NCI-H1048 (cell line): ENCODE measurements at regions not wholly inside any gene's neighbourhood (a gene's known extent, or its start where the extent isn't known, plus 50 kb on each side); places are given as distances from the start of the nearest gene placed in this dataset.

ENCODE experiments used
- DNase-seq: peaks from one replicate; lab custom pipeline; 2025; lab: John Stamatoyannopoulos, UW

DNA sequence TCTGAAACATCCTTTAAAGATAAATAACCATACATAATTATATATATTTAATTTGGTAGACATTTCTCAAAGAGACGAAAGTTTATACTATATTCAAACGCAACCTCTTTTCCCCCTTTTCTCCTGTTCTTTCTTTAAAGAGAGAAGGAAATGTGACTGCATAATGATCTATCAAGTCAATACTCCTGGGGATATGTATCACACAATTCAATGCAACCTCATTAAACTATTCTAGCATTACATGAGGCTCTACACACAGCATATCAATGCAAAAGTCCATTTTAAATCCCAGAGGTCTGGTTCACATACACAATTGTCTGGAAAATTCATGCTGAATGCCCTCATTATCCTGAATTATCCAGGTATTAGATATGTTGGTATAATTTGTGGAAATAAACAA, 330.7 kb downstream of the LMX1A start:
- no peak for DNase-seq

- no peak for DNase-seq
These were observed 341.8 kb downstream of the LMX1A start for GRCh38 chr1:165014753-165015152.

DNA sequence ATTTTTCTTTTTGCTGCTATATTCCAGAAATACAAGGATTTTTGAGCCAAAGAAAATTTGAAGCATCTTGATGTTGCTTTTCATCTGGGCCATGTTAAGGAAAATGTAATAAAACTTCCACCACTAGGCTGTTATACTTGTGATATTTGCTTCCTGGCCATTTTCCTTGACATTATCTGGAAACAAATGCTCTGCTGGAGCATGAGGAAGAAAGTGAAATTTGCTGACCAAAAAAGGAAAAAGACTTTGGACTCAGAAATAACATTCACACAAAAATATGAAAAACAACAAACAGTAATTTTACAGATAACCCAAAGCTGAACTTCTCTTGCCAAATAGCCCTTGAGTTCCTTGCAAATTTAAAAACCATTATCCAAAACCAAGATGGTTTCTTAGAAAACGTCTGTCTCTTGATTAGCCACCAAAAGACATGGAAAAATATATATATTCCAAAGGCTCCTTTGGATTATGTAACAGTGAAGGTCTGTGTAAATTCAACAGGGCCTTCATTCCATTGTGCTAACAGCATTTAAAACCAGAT, 344.5 kb downstream of the LMX1A start:
- no peak for DNase-seq

DNA sequence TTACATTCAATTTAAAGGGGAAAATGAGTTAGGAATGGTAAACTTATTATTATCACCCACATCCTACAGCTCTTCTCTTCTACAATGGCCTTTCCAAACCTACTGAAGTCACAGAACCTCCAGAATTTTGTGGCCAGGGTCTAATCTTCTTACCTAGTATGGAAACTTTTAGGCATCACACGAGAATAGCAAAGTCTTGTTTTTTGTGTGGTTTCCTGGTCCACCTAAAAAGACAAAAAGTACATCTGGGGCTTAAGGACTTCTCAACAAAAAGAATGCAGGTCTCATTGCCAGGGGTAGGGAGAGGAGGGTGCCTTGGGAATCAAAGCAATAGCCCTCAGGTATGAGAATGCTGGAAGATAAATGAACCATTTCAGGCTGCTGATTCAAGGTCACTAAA, 345.3 kb downstream of the LMX1A start:
- DNase-seq = no peak

DNA sequence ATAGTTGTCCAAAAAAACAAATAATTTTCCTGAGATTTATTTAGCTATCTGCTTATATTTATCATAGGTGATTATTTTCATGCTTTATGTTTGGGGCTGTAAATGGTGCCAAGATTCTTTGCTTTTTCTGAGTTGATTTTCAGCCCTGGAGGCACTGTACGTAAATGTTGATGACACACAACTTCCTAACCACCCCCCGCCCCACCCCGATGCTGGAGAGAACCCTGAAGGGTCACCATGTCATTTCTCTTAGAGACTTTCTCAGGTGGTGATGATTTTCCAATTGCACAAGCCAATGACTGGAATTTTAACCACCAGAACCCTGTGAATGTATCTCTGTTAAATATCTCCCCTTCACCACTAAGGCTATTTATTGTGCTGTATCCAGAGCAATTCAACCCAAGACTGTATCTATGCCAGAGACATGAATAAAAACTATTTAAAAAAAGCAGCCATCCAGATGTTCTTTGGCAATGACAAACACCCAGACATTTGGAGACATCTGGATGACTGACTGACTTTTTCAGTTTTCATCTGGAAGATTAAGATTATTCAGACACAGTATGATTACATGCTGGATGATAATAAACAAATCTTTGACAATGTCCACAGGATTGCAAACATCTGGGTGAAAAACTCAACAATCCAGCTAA, 346.0 kb downstream of the LMX1A start:
- no peak for DNase-seq

DNA sequence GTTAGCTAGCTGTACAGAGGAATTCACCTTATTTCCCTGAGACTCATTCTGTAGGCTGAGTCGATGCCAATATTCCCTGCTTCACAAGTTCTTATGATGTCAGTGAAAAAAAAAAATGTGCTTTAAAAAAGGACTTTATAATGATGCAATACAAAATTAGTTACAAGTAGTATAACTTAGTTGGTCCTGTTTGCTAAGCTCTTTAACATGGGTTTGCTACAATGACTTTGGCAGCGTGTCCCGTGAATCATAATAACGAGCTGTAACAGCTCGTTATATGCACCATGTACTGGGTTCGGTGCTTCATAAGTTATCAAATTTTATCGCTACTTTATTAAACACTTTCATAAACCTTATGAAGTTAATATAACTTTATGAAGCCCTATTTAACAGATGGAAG, 349.7 kb downstream of the LMX1A start:
- no peak for DNase-seq

- DNase-seq = no peak
These were observed 357.4 kb downstream of the LMX1A start for GRCh38 chr1:164999146-164999545.

GRCh38 chr1:164991763-164992314, 364.7 kb downstream of the LMX1A start:
- no peak for DNase-seq

GRCh38 chr1:164983023-164983650, 373.4 kb downstream of the LMX1A start:
- no peak for DNase-seq

DNA sequence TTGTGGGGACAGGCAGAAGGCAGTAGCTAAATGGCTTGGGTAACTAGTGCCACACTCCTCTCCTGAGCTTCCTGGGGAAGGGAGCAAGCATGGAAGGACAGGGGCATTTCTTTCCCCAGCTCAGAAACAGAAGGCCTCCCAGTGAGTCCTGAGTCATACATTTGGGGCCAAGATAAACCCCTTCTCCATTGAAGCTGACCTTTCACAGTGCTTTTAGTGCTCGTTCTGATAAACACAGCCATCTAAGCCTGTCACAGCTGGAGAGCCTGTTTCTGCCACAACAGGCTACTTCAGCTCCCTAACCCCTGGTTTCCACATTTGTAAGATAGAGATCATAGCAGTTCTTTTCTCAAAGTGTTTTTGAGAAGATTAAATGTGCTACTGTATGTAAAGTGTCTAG, 374.0 kb downstream of the LMX1A start:
- no peak for DNase-seq

DNA sequence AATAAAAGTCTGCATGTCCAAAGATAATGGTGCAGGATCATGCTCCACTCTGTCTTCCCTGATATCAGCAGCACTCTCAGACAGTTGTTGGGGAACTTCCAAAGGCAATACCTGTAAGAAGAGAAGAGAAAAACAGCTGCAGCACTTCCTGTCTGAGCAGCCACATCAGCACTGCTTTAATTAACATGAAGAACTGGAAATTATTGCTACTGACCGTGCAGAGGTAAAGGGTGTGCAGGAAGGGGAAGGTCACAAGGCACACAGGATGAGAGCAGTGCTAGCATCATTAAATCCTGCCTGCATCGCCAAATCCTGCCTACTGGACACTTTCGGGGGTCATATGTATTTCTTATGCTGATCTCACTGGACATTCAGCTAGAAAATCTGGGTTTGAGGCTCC, 379.0 kb downstream of the LMX1A start:
- DNase-seq = no peak

GRCh38 chr1:164971921-164972415, 384.5 kb downstream of the LMX1A start:
- no peak for DNase-seq

- DNase-seq = no peak
These were observed 385.1 kb downstream of the LMX1A start for GRCh38 chr1:164971391-164971790.

GRCh38 chr1:164969253-164969652, 387.3 kb downstream of the LMX1A start:
- DNase-seq = no peak

DNA sequence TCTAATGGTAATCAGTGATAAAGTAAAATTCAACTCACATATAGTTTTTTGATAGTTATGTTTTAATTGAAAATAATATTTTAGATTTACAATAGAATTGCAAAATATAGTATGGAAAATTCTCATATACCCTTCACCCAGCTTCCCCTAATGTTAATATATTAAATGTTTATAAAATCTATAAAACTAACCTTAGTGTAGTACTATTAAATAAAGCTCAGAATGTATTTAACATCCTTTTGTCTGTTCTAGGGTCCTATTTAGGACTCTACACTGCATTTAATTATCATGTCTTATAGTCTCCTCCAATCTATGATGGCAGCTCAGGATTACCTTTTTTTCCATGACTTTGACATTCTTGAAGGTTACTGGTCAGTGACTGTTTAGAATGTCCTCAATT, 389.2 kb downstream of the LMX1A start:
- DNase-seq = no peak

- no peak for DNase-seq
These were observed 394.8 kb downstream of the LMX1A start for GRCh38 chr1:164961715-164962114.

GRCh38 chr1:164958982-164959768, 397.3 kb downstream of the LMX1A start:
- DNase-seq = no peak

DNA sequence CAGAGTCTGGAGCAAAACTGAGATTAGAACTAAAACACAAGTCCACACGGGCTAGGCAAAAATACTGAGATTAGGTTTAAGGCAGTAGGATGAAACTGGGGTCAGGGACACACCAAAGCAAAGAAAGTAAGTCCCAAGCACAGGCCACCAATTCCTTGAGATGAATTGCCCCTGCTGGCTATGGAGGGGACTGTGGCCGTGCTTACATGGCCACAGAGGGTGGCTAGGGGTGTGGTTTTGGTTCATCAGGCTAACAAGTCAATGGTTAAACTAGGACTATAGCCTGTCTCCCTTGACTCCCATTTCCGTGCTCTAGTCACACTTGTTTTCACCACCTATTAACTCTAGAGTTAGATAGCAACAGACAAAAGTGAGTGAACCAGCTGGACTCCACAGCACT, 394.8 kb downstream of the PBX1 start:
- no peak for DNase-seq

- no peak for DNase-seq
These were observed 394.1 kb downstream of the PBX1 start for GRCh38 chr1:164953098-164953497.

GRCh38 chr1:164951508-164951907, 392.5 kb downstream of the PBX1 start:
- no peak for DNase-seq

GRCh38 chr1:164950541-164950986, 391.6 kb downstream of the PBX1 start:
- DNase-seq = no peak

- no peak for DNase-seq
These were observed 390.9 kb downstream of the PBX1 start for GRCh38 chr1:164949771-164950471.
